LNCAP (cell line): ENCODE measurements at regions not wholly inside any gene's neighbourhood (a gene's known extent, or its start where the extent isn't known, plus 50 kb on each side); places are given as distances from the start of the nearest gene placed in this dataset.

ENCODE experiments used
- CTCF ChIP-seq: fragments of 450-650 bp; IDR thresholded peaks from 2 replicates; pipeline ENCODE4 v1.5.1; 2017; ENCODE audit warnings: mild to moderate bottlenecking

DNA sequence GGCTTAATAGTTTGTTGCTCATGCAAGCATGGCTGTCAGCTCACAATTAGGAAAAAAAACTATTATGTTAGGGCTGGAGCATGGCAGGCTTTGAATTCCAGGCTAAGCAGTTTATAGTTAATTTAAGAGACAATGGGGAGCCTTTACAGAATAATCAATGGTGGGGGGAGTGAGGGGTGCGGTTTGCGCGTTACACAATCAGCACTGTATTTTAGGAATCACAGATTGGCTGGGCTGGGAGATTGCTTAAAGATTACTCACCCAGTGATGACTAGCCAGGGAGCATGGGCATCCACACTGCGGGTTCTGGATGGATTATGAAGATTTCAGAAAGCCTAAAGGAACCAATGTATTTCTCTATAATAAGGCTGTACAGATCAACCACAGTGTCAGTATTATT, 186.6 kb downstream of the SOX3 start:
- no peak for TF ChIP-seq CTCF

GRCh38 chrX:140317462-140317861, 187.4 kb downstream of the SOX3 start:
- TF ChIP-seq CTCF: no peak

- TF ChIP-seq CTCF: no peak
These were observed 205.7 kb downstream of the SOX3 start for GRCh38 chrX:140298960-140299825.

GRCh38 chrX:140297273-140297672, 207.6 kb downstream of the SOX3 start:
- TF ChIP-seq CTCF: no peak

DNA sequence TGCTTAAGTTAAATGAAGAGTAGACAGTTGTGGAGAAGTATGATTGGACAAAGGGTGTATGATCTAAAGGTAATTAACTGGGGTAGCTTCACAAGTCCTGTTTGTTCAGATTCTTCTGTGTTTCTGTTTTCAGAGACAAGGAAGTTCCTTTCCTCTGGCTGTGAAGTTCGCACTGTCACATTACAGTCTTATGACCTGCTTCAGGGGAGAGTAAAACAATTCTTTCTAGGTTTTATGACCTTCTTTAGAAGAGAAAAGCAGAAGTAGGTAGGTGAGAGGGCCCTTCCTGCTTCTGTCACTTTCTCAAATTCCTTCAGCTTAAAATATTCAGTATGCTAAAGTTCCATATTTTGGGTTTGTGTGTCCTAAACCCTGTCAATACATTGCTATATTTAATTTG, 211.9 kb downstream of the SOX3 start:
- no peak for TF ChIP-seq CTCF

- no peak for TF ChIP-seq CTCF
These were observed 212.7 kb downstream of the SOX3 start for GRCh38 chrX:140292188-140292587.

DNA sequence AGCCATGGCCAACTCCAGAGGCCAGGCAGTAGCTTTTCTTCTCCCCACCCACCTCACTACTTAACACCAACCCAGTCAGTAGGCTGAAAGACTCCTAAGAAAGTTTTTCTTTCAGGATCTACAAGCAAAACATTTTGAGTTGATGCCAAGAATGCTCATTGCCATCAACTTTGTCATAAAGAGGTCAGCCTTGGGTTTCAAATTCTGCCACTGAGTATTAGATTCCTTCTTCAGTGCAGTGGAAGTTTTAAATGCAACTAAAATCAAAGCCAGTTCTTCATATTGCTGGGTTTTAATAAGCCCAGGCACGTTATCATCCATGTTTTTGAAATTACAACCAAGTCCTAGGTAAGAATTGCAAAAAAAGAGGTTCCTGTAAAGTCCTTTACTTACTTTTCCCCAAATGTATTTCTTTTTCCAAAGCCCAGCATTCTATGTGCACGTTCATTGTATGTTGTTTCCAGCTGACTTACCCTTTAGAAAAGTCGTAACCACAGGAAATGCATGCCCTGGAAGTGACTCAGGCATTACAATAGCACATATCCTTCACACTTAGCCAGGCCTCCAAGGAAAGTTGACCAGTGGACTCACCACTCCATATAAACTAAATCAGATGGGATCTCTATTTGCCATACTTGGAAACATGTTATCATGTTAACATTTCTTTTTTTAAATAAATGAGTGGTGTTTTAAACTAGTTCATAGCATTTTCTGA, 229.9 kb downstream of the SOX3 start:
- TF ChIP-seq CTCF: no peak
